Endodermal cell (in vitro differentiated cells): ENCODE measurements at regions not wholly inside any gene's neighbourhood (a gene's known extent, or its start where the extent isn't known, plus 50 kb on each side); places are given as distances from the start of the nearest gene placed in this dataset.
A peak's percentile ranks its signal among the peaks of the same experiment; 100 is the strongest.

Experiments
- DNase-seq: peaks from one replicate; pipeline ENCODE4 v3.0.0-alpha.2; 2017
- H3K27ac ChIP-seq: 2 replicates; pipeline ENCODE4 v1.5.1; 2013; ENCODE audit warnings: mild to moderate bottlenecking, low read depth, low read length, moderate library complexity
- H3K27me3 ChIP-seq: 2 replicates; pipeline ENCODE4 v1.6.1; 2013; ENCODE audit warnings: mild to moderate bottlenecking, low read length, moderate library complexity; ENCODE audit not compliant: insufficient read depth, control insufficient read depth, poor library complexity, severe bottlenecking
- H3K36me3 ChIP-seq: 2 replicates; pipeline ENCODE4 v1.7.0; 2013; ENCODE audit warnings: mild to moderate bottlenecking, low read length, moderate library complexity; ENCODE audit not compliant: control insufficient read depth, insufficient read depth
- H3K4me1 ChIP-seq: one replicate; pipeline ENCODE4 v1.7.0; 2013; ENCODE audit warnings: low read length; ENCODE audit not compliant: control insufficient read depth, insufficient read depth
- H3K4me3 ChIP-seq: 2 replicates; pipeline ENCODE4 v1.5.1; 2013; ENCODE audit warnings: mild to moderate bottlenecking, low read length, moderate library complexity
- H3K9ac ChIP-seq: 2 replicates; pipeline ENCODE4 v1.6.1; 2013; ENCODE audit warnings: mild to moderate bottlenecking, low read length, moderate library complexity; ENCODE audit not compliant: poor library complexity, severe bottlenecking; ENCODE audit errors: extremely low read depth
- H3K9me3 ChIP-seq: 2 replicates; pipeline ENCODE4 v1.6.1; 2013; ENCODE audit warnings: mild to moderate bottlenecking, low read length, moderate library complexity; ENCODE audit not compliant: control insufficient read depth
- H3K27ac Mint-ChIP-seq: 2 replicates; pipeline ENCODE4 v1.8.0; 2020; ENCODE audit warnings: mixed read lengths
- H3K27me3 Mint-ChIP-seq: 2 replicates; pipeline ENCODE4 v1.8.0; 2021; ENCODE audit warnings: mild to moderate bottlenecking, mixed read lengths; ENCODE audit not compliant: insufficient read depth
- H3K36me3 Mint-ChIP-seq: 2 replicates; pipeline ENCODE4 v1.8.0; 2020; ENCODE audit warnings: low read depth, mixed read lengths
- H3K4me1 Mint-ChIP-seq: 2 replicates; pipeline ENCODE4 v1.8.0; 2020; ENCODE audit warnings: mixed read lengths
- H3K4me3 Mint-ChIP-seq: 2 replicates; pipeline ENCODE4 v1.8.0; 2020; ENCODE audit warnings: mild to moderate bottlenecking, moderate library complexity, mixed read lengths
- H3K9me3 Mint-ChIP-seq: 2 replicates; pipeline ENCODE4 v1.8.0; 2020; ENCODE audit warnings: mild to moderate bottlenecking, mixed read lengths
- CTCF ChIP-seq: fragments of 200-600 bp; sonication (generic); conservative IDR thresholded peaks from 2 replicates; pipeline ENCODE4 v1.5.0; 2021; ENCODE audit warnings: antibody characterized with exemption, mild to moderate bottlenecking
- WGBS, 2 experiments: methylation state at CpG; one replicate each; pipeline versions ENCODE4 v1.1.5 to v1.1.7; 2013; ENCODE audit warnings: missing lambda C conversion rate in 2 of 2, mixed read lengths in 1 of 2; ENCODE audit not compliant: insufficient coverage in 1 of 2, insufficient read length in 1 of 2; 5-methylcytosine and 5-hydroxymethylcytosine counted together

GRCh38 chr9:81480828-81481604 is 208.3 kb downstream of the TLE1 start:
- H3K4me3 Mint-ChIP-seq: no peak overlapping the region
- H3K27me3 ChIP-seq: no peaks in the 10 kb centered on the region
- H3K27ac ChIP-seq: no peak overlapping the region
- no peaks in the 10 kb centered on the region for H3K36me3 ChIP-seq
- H3K4me1 Mint-ChIP-seq: peaks cover 12% of the 10 kb centered on the region
- H3K4me1 ChIP-seq: no peaks in the 10 kb centered on the region
- H3K9ac ChIP-seq: no peak overlapping the region
- no peak overlapping the region for H3K27ac Mint-ChIP-seq
- H3K4me3 ChIP-seq: no peak overlapping the region
- H3K27me3 Mint-ChIP-seq: no peaks in the 10 kb centered on the region
- no peaks in the 10 kb centered on the region for H3K9me3 ChIP-seq
- peaks cover 7% of the 10 kb centered on the region for H3K9me3 Mint-ChIP-seq
- no peak for DNase-seq
- WGBS, 2 experiments: 91 to 100% methylated on average over 1 to 6 of the region's 6 CpGs
- peaks cover 1% of the 10 kb centered on the region for H3K36me3 Mint-ChIP-seq
- TF ChIP-seq CTCF: no peak

- Histone ChIP-seq H3K36me3 (no peaks in the 10 kb centered on the region), H3K4me3 (no peak overlapping the region), H3K9ac (no peak overlapping the region), H3K4me1 (no peaks in the 10 kb centered on the region), H3K27me3 (no peaks in the 10 kb centered on the region), H3K9me3 (no peaks in the 10 kb centered on the region), H3K27ac (no peak overlapping the region)
- whole genome bisulfite sequencing, 2 experiments: 87% methylated on average over 2 of the region's 2 CpGs; no CpG with 5 or more reads in 1 of the 2 experiments
- no peak for DNase-seq
- Mint-ChIP-seq H3K27ac (no peak overlapping the region), H3K36me3 (peaks cover 1% of the 10 kb centered on the region), H3K4me3 (no peak overlapping the region), H3K9me3 (peaks cover 7% of the 10 kb centered on the region), H3K27me3 (no peaks in the 10 kb centered on the region), H3K4me1 (peaks cover 12% of the 10 kb centered on the region)
- TF ChIP-seq CTCF: no peak
These were observed 209.8 kb downstream of the TLE1 start for GRCh38 chr9:81479573-81479972.

GRCh38 chr9:81477669-81478068 is 211.7 kb downstream of the TLE1 start:
- DNase-seq: no peak

More at GRCh38 chr9:81477669-81478068, 211.7 kb downstream of the TLE1 start:
- Histone ChIP-seq H3K9me3 (no peaks in the 10 kb centered on the region), H3K27ac (no peak overlapping the region), H3K4me3 (peak overlapping the region; percentile 31), H3K9ac (no peak overlapping the region), H3K27me3 (no peaks in the 10 kb centered on the region), H3K36me3 (no peaks in the 10 kb centered on the region), H3K4me1 (peaks cover 4% of the 10 kb centered on the region)
- Mint-ChIP-seq H3K36me3 (peaks cover 1% of the 10 kb centered on the region), H3K4me1 (peaks cover 19% of the 10 kb centered on the region), H3K9me3 (peaks cover 7% of the 10 kb centered on the region), H3K27me3 (no peaks in the 10 kb centered on the region), H3K4me3 (no peak overlapping the region), H3K27ac (no peak overlapping the region)
- no peak for TF ChIP-seq CTCF
- 84 to 100% methylated on average over 2 of the region's 2 CpGs for WGBS, 2 experiments
